Activated naive CD8-positive, alpha-beta T cell (primary cell): ENCODE measurements at regions not wholly inside any gene's neighbourhood (a gene's known extent, or its start where the extent isn't known, plus 50 kb on each side); places are given as distances from the start of the nearest gene placed in this dataset.
"Not testable (repeated sequence)": the region's sequence is repeated elsewhere in the genome, so short reads cannot be mapped to it uniquely, and the experiment has no call there.

ENCODE experiments used
- H3K27ac Mint-ChIP-seq: one replicate; pipeline ENCODE4 v1.8.0; 2021; ENCODE audit warnings: mixed read lengths
- H3K27me3 Mint-ChIP-seq: one replicate; pipeline ENCODE4 v1.8.0; 2021; ENCODE audit warnings: mixed read lengths
- H3K36me3 Mint-ChIP-seq: one replicate; pipeline ENCODE4 v1.8.0; 2021; ENCODE audit warnings: mixed read lengths
- H3K4me1 Mint-ChIP-seq: one replicate; pipeline ENCODE4 v1.8.0; 2021; ENCODE audit warnings: low read depth, mixed read lengths
- H3K4me3 Mint-ChIP-seq: one replicate; pipeline ENCODE4 v1.8.0; 2021; ENCODE audit warnings: mild to moderate bottlenecking, mixed read lengths
- H3K9me3 Mint-ChIP-seq: one replicate; pipeline ENCODE4 v1.8.0; 2021; ENCODE audit warnings: low read depth, mixed read lengths

GRCh38 chr9:90996154-90997065 lies 194.8 kb downstream of the SYK start:
- Mint-ChIP-seq H3K27ac (no peak overlapping the region), H3K36me3 (peaks cover 1% of the 10 kb centered on the region), H3K9me3 (no peaks in the 10 kb centered on the region), H3K4me3 (no peak overlapping the region), H3K4me1 (peaks cover 1% of the 10 kb centered on the region), H3K27me3 (no peaks in the 10 kb centered on the region)

- Mint-ChIP-seq H3K36me3 (peaks cover 2% of the 10 kb centered on the region), H3K4me3 (no peak overlapping the region), H3K9me3 (no peaks in the 10 kb centered on the region), H3K4me1 (peaks cover 2% of the 10 kb centered on the region), H3K27me3 (no peaks in the 10 kb centered on the region), H3K27ac (no peak overlapping the region)
Observed at GRCh38 chr9:90998573-90998972, 197.0 kb downstream of the SYK start.

DNA sequence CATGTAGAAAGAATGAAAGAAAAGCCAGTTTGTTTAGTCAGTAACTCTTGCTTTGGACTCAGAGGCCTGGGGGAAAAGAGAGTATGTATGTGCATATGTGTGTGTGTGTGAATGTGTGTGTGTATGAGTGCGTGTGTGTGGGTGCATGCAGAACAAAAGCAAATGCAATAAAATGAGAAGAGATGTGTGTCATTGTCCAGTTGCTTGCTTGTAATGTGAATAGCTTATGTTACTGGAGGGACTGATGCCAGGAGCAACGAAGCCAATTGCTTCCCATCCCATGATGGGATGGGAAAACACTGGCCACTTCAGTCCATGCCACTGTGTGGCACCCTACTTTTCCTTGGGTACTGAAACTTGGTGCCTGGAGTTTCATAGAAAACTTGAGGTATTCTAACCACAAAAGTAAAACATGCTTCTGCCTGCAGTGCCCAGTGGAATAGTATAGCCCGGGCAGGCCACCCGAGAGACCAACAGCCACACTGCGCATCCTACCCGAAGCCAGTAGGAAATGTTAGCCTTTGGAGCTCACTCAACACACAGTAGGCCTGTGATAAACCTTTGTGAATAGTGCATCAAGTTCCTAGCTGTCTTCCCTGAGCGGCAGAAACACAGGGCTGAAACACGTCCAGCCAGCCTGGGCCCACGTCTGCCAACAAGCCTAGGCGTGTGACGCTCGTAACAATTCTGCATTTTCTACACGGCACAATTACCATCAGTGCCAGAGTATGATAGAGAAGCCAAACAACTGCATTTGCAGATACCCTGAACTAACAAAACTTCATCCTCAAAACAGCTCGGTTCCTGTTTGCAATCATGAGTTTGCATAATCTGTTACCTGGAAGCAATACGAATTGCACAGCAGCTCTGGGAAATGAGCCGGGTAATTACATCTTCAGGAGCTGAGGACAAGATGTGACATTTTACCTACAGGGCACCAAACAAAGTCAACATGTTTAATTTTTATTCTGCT lies 198.1 kb downstream of the SYK start:
- no peak overlapping the region for H3K4me3 Mint-ChIP-seq
- peaks cover 2% of the 10 kb centered on the region for H3K36me3 Mint-ChIP-seq

GRCh38 chr9:91001146-91001611 lies 199.6 kb downstream of the SYK start:
- Mint-ChIP-seq H3K27me3 (no peaks in the 10 kb centered on the region), H3K4me1 (peaks cover 2% of the 10 kb centered on the region), H3K27ac (no peak overlapping the region), H3K9me3 (no peaks in the 10 kb centered on the region), H3K36me3 (peaks cover 2% of the 10 kb centered on the region), H3K4me3 (no peak overlapping the region)

More for the DNA sequence above, 198.1 kb downstream of the SYK start:
- H3K4me1 Mint-ChIP-seq: peaks cover 2% of the 10 kb centered on the region
- no peak overlapping the region for H3K27ac Mint-ChIP-seq
- H3K27me3 Mint-ChIP-seq: no peaks in the 10 kb centered on the region
- H3K9me3 Mint-ChIP-seq: no peaks in the 10 kb centered on the region

- H3K27ac Mint-ChIP-seq: no peak overlapping the region
- peaks cover 2% of the 10 kb centered on the region for H3K36me3 Mint-ChIP-seq
- no peaks in the 10 kb centered on the region for H3K9me3 Mint-ChIP-seq
- peaks cover 2% of the 10 kb centered on the region for H3K4me1 Mint-ChIP-seq
- no peaks in the 10 kb centered on the region for H3K27me3 Mint-ChIP-seq
- no peak overlapping the region for H3K4me3 Mint-ChIP-seq
Observed at GRCh38 chr9:91004484-91004883, 202.9 kb downstream of the SYK start.

DNA sequence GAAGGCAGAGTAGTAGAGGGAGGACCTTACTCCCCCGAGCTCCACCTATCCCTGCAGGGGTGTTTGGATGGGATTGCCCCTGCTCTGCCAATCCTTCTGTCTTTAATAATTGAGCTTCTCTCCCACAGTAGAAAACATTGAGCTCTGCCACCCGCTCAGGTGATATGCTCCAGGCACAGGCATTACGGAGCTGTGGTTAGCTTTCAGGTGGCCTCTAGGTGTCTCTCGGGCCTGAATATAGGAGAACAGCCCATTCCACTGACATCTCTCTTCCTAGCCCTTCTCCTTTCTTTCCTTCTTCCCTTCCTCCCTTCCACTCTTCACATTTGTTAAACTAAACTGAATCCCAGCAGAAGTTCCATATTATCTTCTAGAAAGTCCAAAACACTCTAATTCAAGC lies 203.4 kb downstream of the SYK start:
- peaks cover 2% of the 10 kb centered on the region for H3K36me3 Mint-ChIP-seq
- H3K27ac Mint-ChIP-seq: no peak overlapping the region
- peaks cover 2% of the 10 kb centered on the region for H3K4me1 Mint-ChIP-seq
- no peaks in the 10 kb centered on the region for H3K9me3 Mint-ChIP-seq
- no peak overlapping the region for H3K4me3 Mint-ChIP-seq
- H3K27me3 Mint-ChIP-seq: no peaks in the 10 kb centered on the region

DNA sequence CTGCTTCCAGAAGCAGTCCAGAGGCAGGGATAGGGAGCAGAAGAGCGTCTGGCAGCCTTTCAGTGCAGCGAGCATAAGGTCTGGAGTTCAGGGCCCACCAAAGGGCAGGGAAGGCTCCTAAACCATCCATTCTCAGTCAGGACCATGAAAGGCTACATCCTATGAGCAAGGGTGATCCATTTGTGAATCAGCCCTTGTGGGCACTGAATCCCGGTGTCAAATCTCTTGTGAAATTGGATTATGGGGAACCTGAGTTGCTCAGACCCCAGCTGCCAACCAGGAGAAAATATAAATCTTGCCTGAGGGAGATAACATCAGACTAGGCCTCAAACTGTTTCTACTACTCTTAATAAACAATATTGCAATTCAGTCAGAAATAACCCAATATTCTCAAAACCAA lies 204.4 kb downstream of the SYK start:
- Mint-ChIP-seq H3K27me3 (no peaks in the 10 kb centered on the region), H3K27ac (no peak overlapping the region), H3K4me1 (peaks cover 2% of the 10 kb centered on the region), H3K36me3 (peaks cover 2% of the 10 kb centered on the region), H3K4me3 (no peak overlapping the region), H3K9me3 (no peaks in the 10 kb centered on the region)

GRCh38 chr9:91008568-91008967 lies 206.9 kb downstream of the SYK start:
- no peak overlapping the region for H3K4me3 Mint-ChIP-seq
- no peak overlapping the region for H3K27ac Mint-ChIP-seq
- peaks cover 10% of the 10 kb centered on the region for H3K9me3 Mint-ChIP-seq
- H3K36me3 Mint-ChIP-seq: peaks cover 5% of the 10 kb centered on the region
- H3K4me1 Mint-ChIP-seq: no peaks in the 10 kb centered on the region
- peaks cover 3% of the 10 kb centered on the region for H3K27me3 Mint-ChIP-seq

DNA sequence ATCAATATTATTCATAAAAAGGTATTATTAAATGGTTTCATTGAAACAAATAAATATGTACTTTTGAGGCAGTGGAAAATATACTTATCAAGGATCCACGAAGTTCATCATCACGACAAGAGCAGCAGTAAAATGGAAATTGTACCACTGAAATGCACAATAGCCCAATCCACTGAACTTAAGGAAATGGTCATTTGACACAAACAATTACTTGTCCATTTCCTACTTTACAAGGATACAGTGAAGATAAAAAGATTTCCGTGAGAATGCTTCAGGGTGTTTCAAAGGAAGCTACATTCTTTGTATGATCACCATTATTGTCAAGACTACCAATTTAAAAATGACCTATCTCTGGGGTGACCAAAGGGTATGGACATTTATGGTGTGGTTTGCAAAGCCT lies 210.3 kb downstream of the SYK start:
- peaks cover 5% of the 10 kb centered on the region for H3K36me3 Mint-ChIP-seq
- no peak overlapping the region for H3K4me3 Mint-ChIP-seq
- H3K27ac Mint-ChIP-seq: no peak overlapping the region
- H3K9me3 Mint-ChIP-seq: peaks cover 10% of the 10 kb centered on the region
- no peaks in the 10 kb centered on the region for H3K4me1 Mint-ChIP-seq
- peaks cover 9% of the 10 kb centered on the region for H3K27me3 Mint-ChIP-seq

DNA sequence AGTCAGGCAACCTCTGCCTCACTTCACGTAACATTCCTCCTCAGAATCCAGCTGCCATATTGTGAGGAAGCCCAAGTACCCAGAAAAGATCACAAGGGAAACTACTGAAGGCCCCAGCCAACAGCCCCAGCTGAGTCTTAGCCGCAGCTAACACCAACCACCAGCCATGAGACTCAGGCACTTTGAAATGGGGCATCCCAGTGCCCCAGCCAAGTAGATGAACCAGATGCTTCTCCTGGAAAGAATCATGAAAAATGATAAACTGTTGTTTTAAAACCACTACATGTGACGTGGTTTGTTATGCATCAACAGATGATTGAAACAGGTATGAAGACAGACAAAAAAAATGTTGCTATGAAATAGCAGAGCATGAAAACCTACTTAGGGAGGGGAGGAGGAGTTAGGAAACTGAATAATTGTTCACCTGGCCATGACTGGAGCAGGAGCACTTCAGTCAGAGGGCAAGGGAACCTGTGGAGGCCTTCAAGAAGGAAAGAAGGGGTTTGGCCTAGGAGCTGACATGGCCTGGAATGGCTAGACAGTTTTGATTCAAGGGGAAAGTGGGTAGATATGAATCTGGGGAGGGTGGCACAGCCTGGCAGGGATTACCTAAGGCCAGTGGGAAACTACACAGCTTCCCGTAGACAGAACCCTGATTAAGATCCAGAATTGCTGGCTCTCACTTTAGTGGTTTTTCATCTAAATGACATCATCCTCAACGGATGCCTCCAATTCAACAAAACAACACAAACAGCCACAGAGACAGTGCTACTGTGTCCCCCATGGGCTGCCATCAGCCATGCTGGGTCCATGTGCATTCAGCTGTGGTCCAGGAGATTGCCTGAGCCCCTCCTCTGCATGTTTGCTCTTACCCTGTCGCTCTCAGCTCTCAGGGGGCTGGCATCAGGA lies 211.6 kb downstream of the SYK start:
- Mint-ChIP-seq H3K27me3 (peaks cover 9% of the 10 kb centered on the region), H3K27ac (no peak overlapping the region), H3K9me3 (peaks cover 10% of the 10 kb centered on the region), H3K4me3 (no peak overlapping the region), H3K4me1 (no peaks in the 10 kb centered on the region), H3K36me3 (peaks cover 5% of the 10 kb centered on the region)

DNA sequence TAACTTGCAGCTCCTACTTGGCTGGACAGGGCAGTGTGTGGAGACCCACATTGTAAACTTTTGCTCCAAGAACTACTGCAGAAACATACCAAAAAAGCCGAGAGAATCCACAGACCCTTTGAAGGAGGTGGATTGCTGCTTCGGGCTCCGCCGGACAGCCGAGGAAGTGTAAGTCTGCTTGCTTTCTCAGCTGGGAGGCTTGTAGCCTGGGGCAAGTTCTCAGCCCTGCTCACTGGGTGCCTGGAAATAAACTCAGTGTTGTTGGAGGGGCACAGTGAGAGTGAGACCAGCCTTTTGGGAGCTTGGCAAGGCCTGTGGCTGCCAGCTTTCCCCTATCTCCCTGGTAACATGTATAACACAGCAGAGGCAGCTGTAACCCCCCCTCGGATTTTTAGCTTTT lies 215.6 kb downstream of the SYK start:
- H3K36me3 Mint-ChIP-seq: peaks cover 8% of the 10 kb centered on the region
- no peak overlapping the region for H3K4me3 Mint-ChIP-seq
- H3K27me3 Mint-ChIP-seq: peaks cover 13% of the 10 kb centered on the region
- no peaks in the 10 kb centered on the region for H3K4me1 Mint-ChIP-seq
- H3K9me3 Mint-ChIP-seq: peaks cover 10% of the 10 kb centered on the region
- no peak overlapping the region for H3K27ac Mint-ChIP-seq

GRCh38 chr9:91019871-91020270 lies 218.3 kb downstream of the SYK start:
- H3K27ac Mint-ChIP-seq, H3K36me3 Mint-ChIP-seq, H3K9me3 Mint-ChIP-seq, H3K4me3 Mint-ChIP-seq, H3K4me1 Mint-ChIP-seq: not testable (repeated sequence)
- peaks cover 10% of the 10 kb centered on the region for H3K27me3 Mint-ChIP-seq

GRCh38 chr9:91021656-91022055 lies 220.0 kb downstream of the SYK start:
- H3K4me1 Mint-ChIP-seq, H3K27me3 Mint-ChIP-seq, H3K27ac Mint-ChIP-seq, H3K9me3 Mint-ChIP-seq, H3K4me3 Mint-ChIP-seq, H3K36me3 Mint-ChIP-seq: not testable (repeated sequence)

GRCh38 chr9:91023741-91024140 lies 222.1 kb downstream of the SYK start:
- Mint-ChIP-seq H3K36me3 (no peaks in the 10 kb centered on the region), H3K4me1 (no peaks in the 10 kb centered on the region), H3K27ac (no peak overlapping the region), H3K27me3 (peaks cover 6% of the 10 kb centered on the region), H3K9me3 (no peaks in the 10 kb centered on the region), H3K4me3 (no peak overlapping the region)
